ENCODE measurements at regions not wholly inside any gene's neighbourhood (a gene's known extent, or its start where the extent isn't known, plus 50 kb on each side); places are given as distances from the start of the nearest gene placed in this dataset.

DNA sequence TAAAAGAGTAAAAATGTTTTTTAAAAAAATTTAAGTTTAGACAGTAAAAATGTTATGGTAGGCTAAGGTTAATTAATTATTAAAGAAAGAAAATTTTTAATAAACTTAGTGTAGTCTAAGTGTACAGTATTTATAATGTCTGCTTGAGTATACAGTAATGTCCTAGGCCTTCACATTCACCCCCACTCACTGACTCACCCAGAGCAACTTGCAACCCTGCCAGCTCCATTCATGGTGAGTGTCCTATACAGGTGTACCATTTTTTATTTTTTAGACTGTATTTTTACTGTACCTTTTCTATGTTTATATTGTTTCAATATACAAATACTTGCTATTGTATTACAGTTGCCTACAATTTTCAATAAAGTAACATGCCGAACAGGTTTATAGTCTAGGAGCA, 234.1 kb downstream of the AUH start:
- CTCF ChIA-PET: no interaction called here
- Histone ChIP-seq H4K20me1 (replicated peaks; ENCODE audit: control insufficient read depth, extremely low read depth, insufficient read depth, low read length) (no peaks in the 10 kb centered on the region), H3K4me1 (ENCODE audit: control insufficient read depth, extremely low read depth, insufficient read depth, low read length) (peaks cover 9% of the 10 kb centered on the region), H3K27me3 (ENCODE audit: control insufficient read depth in 2 of 2, insufficient read depth in 2 of 2, low read length in 2 of 2) (no peaks in the 10 kb centered on the region), H3K9me3 (replicated peaks; ENCODE audit: control insufficient read depth, insufficient read depth, low read length) (no peaks in the 10 kb centered on the region), H3K4me2 (ENCODE audit: insufficient read depth, low read length) (no peak overlapping the region), H3K36me3 (ENCODE audit: control insufficient read depth in 2 of 2, extremely low read depth in 1 of 2, insufficient read depth in 2 of 2, low read length in 2 of 2) (no peaks in the 10 kb centered on the region), H3K79me2 (ENCODE audit: control insufficient read depth, insufficient read depth, low read length) (no peaks in the 10 kb centered on the region), H3K27ac (ENCODE audit: insufficient read depth, low read depth, low read length) (no peak overlapping the region), H3K9me1 (replicated peaks; ENCODE audit: control insufficient read depth, extremely low read depth, insufficient read depth, low read length) (no peaks in the 10 kb centered on the region), H3K4me3 (replicated peaks in 1 of 3; ENCODE audit: insufficient read depth in 1 of 3, low read depth in 1 of 3, low read length in 3 of 3) (no peak overlapping the region), H2AFZ (ENCODE audit: low read depth, low read length) (no peak overlapping the region), H3K9ac (replicated peaks; ENCODE audit: extremely low read depth, insufficient read depth, low read length) (no peak overlapping the region)
- TF ChIP-seq POLR2AphosphoS5 (IDR thresholded peaks at IDR 0.05; ENCODE audit: insufficient read depth, low read depth, low read length): no peak
- TF ChIP-seq GATA2 (IDR thresholded peaks at IDR 0.05; ENCODE audit: insufficient read depth, insufficient read length, low read depth, low read length): no peak
- TF ChIP-seq FOS (IDR thresholded peaks at IDR 0.05; ENCODE audit: borderline replicate concordance, insufficient read depth, low read length): no peak
- TF ChIP-seq, protein P1, sequence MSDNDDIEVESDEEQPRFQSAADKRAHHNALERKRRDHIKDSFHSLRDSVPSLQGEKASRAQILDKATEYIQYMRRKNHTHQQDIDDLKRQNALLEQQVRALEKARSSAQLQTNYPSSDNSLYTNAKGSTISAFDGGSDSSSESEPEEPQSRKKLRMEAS (IDR thresholded peaks at IDR 0.05; ENCODE audit: insufficient read depth, insufficient read length): no peak
- TF ChIP-seq, protein P2, sequence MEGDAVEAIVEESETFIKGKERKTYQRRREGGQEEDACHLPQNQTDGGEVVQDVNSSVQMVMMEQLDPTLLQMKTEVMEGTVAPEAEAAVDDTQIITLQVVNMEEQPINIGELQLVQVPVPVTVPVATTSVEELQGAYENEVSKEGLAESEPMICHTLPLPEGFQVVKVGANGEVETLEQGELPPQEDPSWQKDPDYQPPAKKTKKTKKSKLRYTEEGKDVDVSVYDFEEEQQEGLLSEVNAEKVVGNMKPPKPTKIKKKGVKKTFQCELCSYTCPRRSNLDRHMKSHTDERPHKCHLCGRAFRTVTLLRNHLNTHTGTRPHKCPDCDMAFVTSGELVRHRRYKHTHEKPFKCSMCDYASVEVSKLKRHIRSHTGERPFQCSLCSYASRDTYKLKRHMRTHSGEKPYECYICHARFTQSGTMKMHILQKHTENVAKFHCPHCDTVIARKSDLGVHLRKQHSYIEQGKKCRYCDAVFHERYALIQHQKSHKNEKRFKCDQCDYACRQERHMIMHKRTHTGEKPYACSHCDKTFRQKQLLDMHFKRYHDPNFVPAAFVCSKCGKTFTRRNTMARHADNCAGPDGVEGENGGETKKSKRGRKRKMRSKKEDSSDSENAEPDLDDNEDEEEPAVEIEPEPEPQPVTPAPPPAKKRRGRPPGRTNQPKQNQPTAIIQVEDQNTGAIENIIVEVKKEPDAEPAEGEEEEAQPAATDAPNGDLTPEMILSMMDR (IDR thresholded peaks at IDR 0.05; ENCODE audit: extremely low read depth in 1 of 2, insufficient read depth in 1 of 2, low read depth in 1 of 2, low read length in 2 of 2): no peak
- TF ChIP-seq MYC (IDR thresholded peaks at IDR 0.05; ENCODE audit: low read depth, low read length): no peak
- TF ChIP-seq EZH2 (IDR thresholded peaks at IDR 0.05; ENCODE audit: borderline replicate concordance, low read depth, low read length, severe bottlenecking): no peak
- TF ChIP-seq POLR2A (IDR thresholded peaks at IDR 0.05; ENCODE audit: low read depth, low read length): no peak
- TF ChIP-seq JUN (IDR thresholded peaks at IDR 0.05; ENCODE audit: borderline replicate concordance, insufficient read depth, insufficient read length, low read depth): no peak
- dilution Hi-C loops (cut with MboI; ENCODE audit: extremely low pct_ligation_motif_present, low sequenced_read_pairs): no loop called here
- DNase-seq (ENCODE audit: low read depth, low spot score): no peak
- no TSS peak for BruUV-seq (replicated peaks)
- intact Hi-C loops (cut with micrococcal nuclease): no loop called here
- POLR2A ChIA-PET: no interaction called here
- FAIRE-seq: no peak
